K562 (cell line): ENCODE measurements at regions not wholly inside any gene's neighbourhood (a gene's known extent, or its start where the extent isn't known, plus 50 kb on each side); places are given as distances from the start of the nearest gene placed in this dataset.
"Not testable (repeated sequence)": the region's sequence is repeated elsewhere in the genome, so short reads cannot be mapped to it uniquely, and the experiment has no call there.

Source experiments
- ATAC-seq: fragments of 200-7000 bp; cut with Tn5 transposase; 3 replicates; pipeline ENCODE4 v1.9.1; 2020; ENCODE audit warnings: moderate library complexity
- BruUV-seq: library from RNA; stranded (reverse); fragments of 400-500 nt; replicated peaks from 2 replicates; lab custom pipeline; 2021; lab: Mats Ljungman, UMichigan
- CTCF ChIA-PET: fragments of 300-600 bp; formaldehyde crosslinking; extraction: SDS; loops from one replicate; lab custom pipeline; 2021; ENCODE audit warnings: low intra/inter-chr PET ratio; lab: Yijun Ruan, JAX
- POLR2A ChIA-PET: fragments of 300-600, 350-650 bp; sonication (Branson Sonifier 250); formaldehyde crosslinking; extraction: SDS; loops from one replicate; lab custom pipeline; 2021; ENCODE audit warnings: antibody characterized with exemption, inconsistent platforms; lab: Yijun Ruan, JAX
- DNase-seq, 4 experiments: peaks; one replicate each; pipeline versions ENCODE4 v3.0.0 to v3.0.0-alpha.2; 2011 to 2018; ENCODE audit warnings: low spot score in 3 of 4, mixed read lengths in 3 of 4; ENCODE audit errors: extremely low read depth in 1 of 4
- FAIRE-seq: peaks from 2 replicates; lab custom pipeline; 2011; peaks lifted over from hg19 to GRCh38; lab: Jason Lieb, UNC
- H2AFZ ChIP-seq: 2 replicates; pipeline ENCODE4 v1.6.0; 2011; ENCODE audit warnings: low read depth, low read length, control low read depth, inconsistent platforms
- H3K27ac ChIP-seq: fragments of 200-600 bp; 3 replicates; pipeline ENCODE4 v1.8.0; 2011; ENCODE audit warnings: low read depth, mild to moderate bottlenecking, control low read depth, inconsistent platforms, low read length, moderate library complexity, mixed read lengths; ENCODE audit errors: extremely low read depth
- H3K27me3 ChIP-seq, 2 experiments: fragments of 300-600 bp in 1 of 2; 2 replicates in 1 of 2; 3 replicates in 1 of 2; pipeline versions ENCODE4 v1.6.0 to v1.8.0; 2011; ENCODE audit warnings: inconsistent platforms in 2 of 2, low read length in 2 of 2, mild to moderate bottlenecking in 1 of 2, mixed read lengths in 1 of 2, moderate library complexity in 1 of 2; ENCODE audit not compliant: control insufficient read depth in 2 of 2, insufficient read depth in 2 of 2
- H3K36me3 ChIP-seq: fragments of 300-600 bp; 3 replicates; pipeline ENCODE4 v1.8.0; 2011; ENCODE audit warnings: mild to moderate bottlenecking, low read length, inconsistent platforms; ENCODE audit not compliant: control insufficient read depth, insufficient read depth
- H3K4me1 ChIP-seq, 2 experiments: fragments of 200-600 bp in 1 of 2; replicated peaks in 1 of 2; 2 replicates in 1 of 2; 3 replicates in 1 of 2; pipeline versions ENCODE4 v1.5.1 to v1.8.0; 2011; ENCODE audit warnings: inconsistent platforms in 2 of 2, low read length in 2 of 2, mild to moderate bottlenecking in 1 of 2, mixed read lengths in 1 of 2, moderate library complexity in 1 of 2; ENCODE audit not compliant: control insufficient read depth in 2 of 2, insufficient read depth in 2 of 2
- H3K4me2 ChIP-seq: 2 replicates; pipeline ENCODE4 v1.6.1; 2011; ENCODE audit warnings: low read length, control low read depth, inconsistent platforms, mixed read lengths; ENCODE audit not compliant: insufficient read depth
- H3K4me3 ChIP-seq: fragments of 200-600 bp; sonication (generic), shearing (Covaris generic); 2 replicates; pipeline ENCODE4 v1.5.1; 2016; ENCODE audit warnings: control low read depth, inconsistent platforms
- H3K79me2 ChIP-seq: fragments of 200-600 bp; 3 replicates; pipeline ENCODE4 v1.8.0; 2011; ENCODE audit warnings: low read length, inconsistent platforms; ENCODE audit not compliant: control insufficient read depth, insufficient read depth
- H3K9ac ChIP-seq, 2 experiments: 2 replicates each; pipeline versions ENCODE4 v1.6.0 to v1.6.1; 2011; ENCODE audit warnings: low read depth in 2 of 2, low read length in 2 of 2, control low read depth in 1 of 2, inconsistent platforms in 1 of 2, mild to moderate bottlenecking in 1 of 2, mixed read lengths in 1 of 2; ENCODE audit not compliant: insufficient read depth in 1 of 2
- H3K9me1 ChIP-seq: one replicate; pipeline ENCODE4 v1.6.0; 2011; ENCODE audit warnings: inconsistent platforms, mild to moderate bottlenecking, low read length, moderate library complexity; ENCODE audit not compliant: control insufficient read depth, insufficient read depth
- H3K9me3 ChIP-seq: replicated peaks from 2 replicates; pipeline ENCODE4 v1.5.1; 2011; ENCODE audit warnings: low read depth, low read length, inconsistent platforms; ENCODE audit not compliant: control insufficient read depth, insufficient read depth
- H4K20me1 ChIP-seq: replicated peaks from 2 replicates; pipeline ENCODE4 v1.6.1; 2011; ENCODE audit warnings: low read length, inconsistent platforms, mixed read lengths; ENCODE audit not compliant: control insufficient read depth, insufficient read depth
- RBM17 ChIP-seq: fragments of 200-400 bp; formaldehyde crosslinking; IDR thresholded peaks from 2 replicates; pipeline ENCODE4 v1.6.1; 2017; ENCODE audit warnings: low read depth, mild to moderate bottlenecking, low read length, borderline replicate concordance
- ZBTB34 ChIP-seq: fragments of 250-450 bp; sonication (Bioruptor Pico); IDR thresholded peaks from 2 replicates; pipeline ENCODE4 v1.8.0; 2021; ENCODE audit warnings: mild to moderate bottlenecking, moderate library complexity
- ZNF318 ChIP-seq, 2 experiments: fragments of 450-650 bp; IDR thresholded peaks; 2 replicates each; pipeline ENCODE4 v1.6.1; 2016; ENCODE audit warnings: mild to moderate bottlenecking in 2 of 2, borderline replicate concordance in 1 of 2, low read depth in 1 of 2, moderate library complexity in 1 of 2
- WGBS: fragments of 100-300 bp; shearing (Covaris generic); methylation state at CpG from one replicate; pipeline ENCODE4 v1.1.6; 2016; ENCODE audit warnings: low coverage, mixed read lengths; ENCODE audit not compliant: insufficient coverage; ENCODE audit errors: missing lambda C conversion rate; 5-methylcytosine and 5-hydroxymethylcytosine counted together
- in situ Hi-C: fragments of 300-500 bp; cut with MboI; formaldehyde crosslinking; loops from 4 replicates; pipeline ENCODE4 v1.15.0; 2018; ENCODE audit warnings: inconsistent platforms, mixed read lengths
- intact Hi-C: fragments of 100-400 bp; cut with micrococcal nuclease; formaldehyde crosslinking; loops from 2 replicates; pipeline ENCODE4 v1.14.2; 2022

- TF ChIP-seq ZNF318 (IDR thresholded peaks at IDR 0.05; ENCODE audit: borderline replicate concordance in 1 of 2, low read depth in 1 of 2) (no peak), RBM17 (no peak), ZBTB34 (CRISPR knock-in tag) (no peak)
Observed at GRCh38 chr20:61100489-61100888, 151.6 kb upstream of the CDH4 start (continued).

GRCh38 chr20:61101321-61101720 lies 150.7 kb upstream of the CDH4 start:
- in situ Hi-C loops, POLR2A ChIA-PET: not testable (repeated sequence)
- WGBS, result 0% methylated on average over 7 of the region's 8 CpGs

More at GRCh38 chr20:61101321-61101720, 150.7 kb upstream of the CDH4 start:
- BruUV-seq, H3K9ac ChIP-seq, ATAC-seq, H3K4me3 ChIP-seq, H3K36me3 ChIP-seq, DNase-seq, H3K9me3 ChIP-seq, H2AFZ ChIP-seq, H3K4me1 ChIP-seq, H3K27me3 ChIP-seq, CTCF ChIA-PET, H3K4me2 ChIP-seq, intact Hi-C loops, FAIRE-seq, H3K79me2 ChIP-seq, H3K9me1 ChIP-seq, H3K27ac ChIP-seq, H4K20me1 ChIP-seq: not testable (repeated sequence)
